ENCODE measurements at regions not wholly inside any gene's neighbourhood (a gene's known extent, or its start where the extent isn't known, plus 50 kb on each side); places are given as distances from the start of the nearest gene placed in this dataset.

DNA sequence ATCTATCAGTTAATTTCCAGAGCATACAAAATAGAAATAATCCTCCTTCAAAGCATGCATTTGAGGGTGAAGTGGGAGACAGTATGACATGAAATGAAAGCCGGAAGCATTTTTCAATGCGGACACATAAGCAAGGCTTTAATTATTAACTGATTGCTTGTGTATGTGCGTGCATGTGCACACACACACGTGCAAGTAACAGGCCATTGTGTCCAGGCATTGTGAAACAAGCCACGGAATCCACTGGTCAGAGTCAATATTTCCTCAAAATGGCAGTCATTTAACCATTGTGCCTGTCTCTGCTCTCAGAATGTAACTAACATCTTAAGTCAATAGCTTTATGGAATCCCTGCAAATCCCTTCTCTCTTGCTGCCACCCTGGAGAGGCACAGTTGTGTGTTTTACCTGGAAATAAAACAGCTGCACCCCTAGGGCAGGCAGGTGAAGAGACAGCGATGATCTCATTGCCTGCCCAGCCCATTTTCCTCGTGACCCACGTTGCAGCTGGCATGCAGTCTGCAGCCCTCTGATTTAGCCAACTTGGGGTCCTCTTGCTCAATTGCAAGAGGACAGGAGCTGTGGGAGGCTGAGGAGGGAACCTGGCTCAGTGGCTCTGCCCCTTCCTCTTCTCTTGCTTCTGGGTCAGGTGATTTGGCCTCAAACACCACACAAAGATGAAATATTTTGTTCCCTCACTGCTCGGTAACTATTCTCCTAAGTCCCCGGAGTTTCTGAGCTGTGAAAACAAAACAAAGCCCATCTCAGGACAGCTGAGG, 500.9 kb upstream of the ZMIZ1 start:
- TF ChIP-seq CTCF (IDR thresholded peaks at IDR 0.05; ENCODE audit: low read depth, low read length, missing control alignments): no peak
- DNase-seq: no peak
- H3K4me3 ChIP-seq (ENCODE audit: low read depth, low read length): no peak overlapping the region
- no peaks in the 10 kb centered on the region for H3K36me3 ChIP-seq (replicated peaks)
- in situ Hi-C loops (cut with HindIII; ENCODE audit: low pct_ligation_motif_present, low sequenced_read_pairs): no loop called here
- no peak overlapping the region for H3K27ac ChIP-seq
- H3K27me3 ChIP-seq (replicated peaks): peaks cover 4% of the 10 kb centered on the region

- DNase-seq: no peak
- no peak overlapping the region for H3K4me3 ChIP-seq (ENCODE audit: low read depth, low read length)
- TF ChIP-seq CTCF (IDR thresholded peaks at IDR 0.05; ENCODE audit: low read depth, low read length, missing control alignments): no peak
- H3K27me3 ChIP-seq (replicated peaks): peaks cover 4% of the 10 kb centered on the region
- in situ Hi-C loops (cut with HindIII; ENCODE audit: low pct_ligation_motif_present, low sequenced_read_pairs): no loop called here
- H3K36me3 ChIP-seq (replicated peaks): no peaks in the 10 kb centered on the region
- no peak overlapping the region for H3K27ac ChIP-seq
Observed at GRCh38 chr10:78568620-78569019, 500.1 kb upstream of the ZMIZ1 start.

DNA sequence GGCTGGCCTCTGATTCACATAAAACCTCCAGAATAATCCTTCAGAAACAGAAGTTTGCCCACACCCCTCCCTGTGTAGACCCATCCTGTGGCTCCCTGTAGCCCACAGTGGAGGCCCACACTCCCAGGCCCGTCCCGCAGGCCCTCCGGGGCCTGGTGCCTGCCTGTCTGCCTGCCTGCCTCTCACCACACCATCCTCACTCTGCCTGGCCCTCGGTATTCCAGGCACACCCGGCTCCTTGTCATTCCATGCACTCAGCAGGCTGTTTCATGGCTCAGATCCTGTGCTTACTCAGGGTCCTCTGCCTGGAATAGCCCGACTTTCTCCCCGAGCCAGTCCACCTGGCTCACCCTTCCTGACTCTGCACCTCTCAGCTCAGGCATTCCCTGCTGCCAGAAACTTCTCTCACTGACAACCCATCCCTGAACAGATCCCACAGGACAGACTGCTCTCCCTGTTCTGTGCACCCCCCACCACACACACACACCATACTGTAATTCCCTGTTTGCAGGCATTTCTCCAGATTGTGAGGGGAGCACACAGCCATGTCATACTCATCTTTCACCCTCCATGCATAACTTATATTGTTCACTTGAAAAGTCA, 498.0 kb upstream of the ZMIZ1 start:
- no peaks in the 10 kb centered on the region for H3K36me3 ChIP-seq (replicated peaks)
- TF ChIP-seq CTCF (IDR thresholded peaks at IDR 0.05; ENCODE audit: low read depth, low read length, missing control alignments): no peak
- H3K27ac ChIP-seq: no peak overlapping the region
- H3K4me3 ChIP-seq (ENCODE audit: low read depth, low read length): no peak overlapping the region
- no peak for DNase-seq
- in situ Hi-C loops (cut with HindIII; ENCODE audit: low pct_ligation_motif_present, low sequenced_read_pairs): no loop called here
- peaks cover 4% of the 10 kb centered on the region for H3K27me3 ChIP-seq (replicated peaks)

GRCh38 chr10:78571286-78571685, 497.5 kb upstream of the ZMIZ1 start:
- in situ Hi-C loops (cut with HindIII; ENCODE audit: low pct_ligation_motif_present, low sequenced_read_pairs): no loop called here
- Histone ChIP-seq H3K27me3 (replicated peaks) (peaks cover 4% of the 10 kb centered on the region), H3K4me3 (ENCODE audit: low read depth, low read length) (no peak overlapping the region), H3K27ac (no peak overlapping the region), H3K36me3 (replicated peaks) (no peaks in the 10 kb centered on the region)
- no peak for TF ChIP-seq CTCF (IDR thresholded peaks at IDR 0.05; ENCODE audit: low read depth, low read length, missing control alignments)
- DNase-seq: no peak

GRCh38 chr10:78571891-78572290, 496.9 kb upstream of the ZMIZ1 start:
- H3K36me3 ChIP-seq (replicated peaks): no peaks in the 10 kb centered on the region
- H3K27ac ChIP-seq: no peak overlapping the region
- TF ChIP-seq CTCF (IDR thresholded peaks at IDR 0.05; ENCODE audit: low read depth, low read length, missing control alignments): no peak
- no peak overlapping the region for H3K4me3 ChIP-seq (ENCODE audit: low read depth, low read length)
- in situ Hi-C loops (cut with HindIII; ENCODE audit: low pct_ligation_motif_present, low sequenced_read_pairs): no loop called here
- H3K27me3 ChIP-seq (replicated peaks): peaks cover 4% of the 10 kb centered on the region
- no peak for DNase-seq

Measured in brain microvascular endothelial cell (primary cell).